Psoas muscle (tissue), 7 donors: ENCODE measurements at regions not wholly inside any gene's neighbourhood (a gene's known extent, or its start where the extent isn't known, plus 50 kb on each side); places are given as distances from the start of the nearest gene placed in this dataset.

ENCODE experiments used
- ATAC-seq, 4 donors: fragments of 200-7000 bp; cut with Tn5 transposase; one replicate each; pipeline ENCODE4 v1.9.1; 2020; ENCODE audit warnings: moderate library complexity in 3 of 4, mild to moderate bottlenecking in 2 of 4
- DNase-seq, 2 donors: peaks; one replicate each; pipeline ENCODE4 v3.0.0-alpha.2; 2020
- H3K27ac ChIP-seq: fragments of 200-600 bp; one replicate; pipeline ENCODE4 v1.8.0; 2022
- H3K27me3 ChIP-seq, 3 donors: fragments of 200-600 bp in 1 of 3; one replicate each; pipeline versions ENCODE4 v1.6.1 to v1.8.0; 2013 to 2022; ENCODE audit warnings: low read length in 2 of 3, mild to moderate bottlenecking in 2 of 3, moderate library complexity in 1 of 3; ENCODE audit not compliant: insufficient read depth in 3 of 3
- H3K36me3 ChIP-seq, 2 donors: fragments of 200-600 bp in 1 of 2; one replicate each; pipeline versions ENCODE4 v1.6.1 to v1.8.0; 2013 to 2022; ENCODE audit warnings: low read depth in 1 of 2, mild to moderate bottlenecking in 1 of 2, moderate library complexity in 1 of 2; ENCODE audit not compliant: insufficient read depth in 1 of 2
- H3K4me1 ChIP-seq: fragments of 200-600 bp; one replicate; pipeline ENCODE4 v1.8.0; 2022
- H3K4me3 ChIP-seq: fragments of 200-600 bp; one replicate; pipeline ENCODE4 v1.8.0; 2022; ENCODE audit warnings: mild to moderate bottlenecking
- H3K9me3 ChIP-seq: fragments of 200-600 bp; one replicate; pipeline ENCODE4 v1.8.0; 2022
- CTCF ChIP-seq: fragments of 200-600 bp; IDR thresholded peaks from one replicate; pipeline ENCODE4 v1.8.0; 2022; ENCODE audit warnings: antibody characterized with exemption
- WGBS, 3 donors: extraction: QIAGEN DNeasy Blood & Tissue Kit; methylation state at CpG; one replicate each; pipeline versions ENCODE4 v1.1.6 to v1.1.7; 2013; 5-methylcytosine and 5-hydroxymethylcytosine counted together
- intact Hi-C, 2 donors: fragments of 100-400 bp; cut with DNase I; formaldehyde crosslinking; loops; one replicate each; pipeline versions ENCODE4 v1.11.0 to v1.14.2; 2022
- donor health status: healthy with polysubstance abuse.
- donor health status: DM: no; HTN: no; CAD: no; lungs with moderate emphysema.
- donor health status: Bipolar disorder and iron deficiency.
- donor health status: healthy.
- donor health status: DM: yes; HTN: yes; CAD: no.
- donor health status: DM: no; HTN: no; CAD: no.
- donor health status: DM: yes; HTN: yes; CAD: no.

GRCh38 chr12:88342251-88342806 lies 200.2 kb downstream of the TMTC3 start:
- no peak for DNase-seq
- TF ChIP-seq CTCF = no peak
- Histone ChIP-seq H3K36me3 (no peaks in the 10 kb centered on the region), H3K4me1 (no peaks in the 10 kb centered on the region), H3K27ac (no peak overlapping the region), H3K27me3 (no peaks in the 10 kb centered on the region), H3K9me3 (no peaks in the 10 kb centered on the region), H3K4me3 (no peak overlapping the region)
- ATAC-seq = no peak
- intact Hi-C loops = no loop called here

- ATAC-seq (no peak), DNase-seq (no peak)
- no peaks in the 10 kb centered on the region for H3K4me1 ChIP-seq
- no peak overlapping the region for H3K27ac ChIP-seq
- H3K9me3 ChIP-seq = no peaks in the 10 kb centered on the region
- H3K36me3 ChIP-seq = no peaks in the 10 kb centered on the region
- no peak overlapping the region for H3K4me3 ChIP-seq
- intact Hi-C loops = no loop called here
- H3K27me3 ChIP-seq = no peaks in the 10 kb centered on the region
- no peak for TF ChIP-seq CTCF
Observed at GRCh38 chr12:88351146-88351545, 209.0 kb downstream of the TMTC3 start.

- no peaks in the 10 kb centered on the region for H3K4me1 ChIP-seq
- H3K27ac ChIP-seq = no peak overlapping the region
- ATAC-seq = no peak
- H3K4me3 ChIP-seq = no peak overlapping the region
- no peaks in the 10 kb centered on the region for H3K36me3 ChIP-seq
- no peaks in the 10 kb centered on the region for H3K27me3 ChIP-seq
- DNase-seq = no peak
- no peak for TF ChIP-seq CTCF
- intact Hi-C loops = no loop called here
- no peaks in the 10 kb centered on the region for H3K9me3 ChIP-seq
- 49 to 61% (median 55%) methylated on average over 4 of the region's 4 CpGs for WGBS, 3 donors
Observed at GRCh38 chr12:88354691-88355090, 212.6 kb downstream of the TMTC3 start.

GRCh38 chr12:88360343-88360742 lies 218.2 kb downstream of the TMTC3 start:
- TF ChIP-seq CTCF = no peak
- no peaks in the 10 kb centered on the region for H3K4me1 ChIP-seq
- no peak overlapping the region for H3K27ac ChIP-seq
- H3K27me3 ChIP-seq = no peaks in the 10 kb centered on the region
- no peak overlapping the region for H3K4me3 ChIP-seq
- DNase-seq = no peak
- H3K36me3 ChIP-seq = no peaks in the 10 kb centered on the region
- intact Hi-C loops = no loop called here
- WGBS, 3 donors = 28 to 41% (median 32%) methylated on average over 1 of the region's 1 CpG
- no peak for ATAC-seq
- H3K9me3 ChIP-seq = no peaks in the 10 kb centered on the region

GRCh38 chr12:88361493-88361892 lies 218.8 kb downstream of the KITLG start:
- H3K4me1 ChIP-seq = no peaks in the 10 kb centered on the region
- H3K27ac ChIP-seq = no peak overlapping the region
- H3K27me3 ChIP-seq = no peaks in the 10 kb centered on the region
- ATAC-seq (no peak), DNase-seq (no peak)
- no peaks in the 10 kb centered on the region for H3K9me3 ChIP-seq
- no peaks in the 10 kb centered on the region for H3K36me3 ChIP-seq
- intact Hi-C loops = no loop called here
- no peak for TF ChIP-seq CTCF
- H3K4me3 ChIP-seq = no peak overlapping the region
